Psoas muscle (tissue), 7 donors: ENCODE measurements at regions not wholly inside any gene's neighbourhood (a gene's known extent, or its start where the extent isn't known, plus 50 kb on each side); places are given as distances from the start of the nearest gene placed in this dataset.

Experiments
- ATAC-seq, 4 donors: fragments of 200-7000 bp; cut with Tn5 transposase; one replicate each; pipeline ENCODE4 v1.9.1; 2020; ENCODE audit warnings: moderate library complexity in 3 of 4, mild to moderate bottlenecking in 2 of 4
- DNase-seq, 2 donors: peaks; one replicate each; pipeline ENCODE4 v3.0.0-alpha.2; 2020
- H3K27ac ChIP-seq: fragments of 200-600 bp; one replicate; pipeline ENCODE4 v1.8.0; 2022
- H3K27me3 ChIP-seq, 3 donors: fragments of 200-600 bp in 1 of 3; one replicate each; pipeline versions ENCODE4 v1.6.1 to v1.8.0; 2013 to 2022; ENCODE audit warnings: low read length in 2 of 3, mild to moderate bottlenecking in 2 of 3, moderate library complexity in 1 of 3; ENCODE audit not compliant: insufficient read depth in 3 of 3
- H3K36me3 ChIP-seq, 2 donors: fragments of 200-600 bp in 1 of 2; one replicate each; pipeline versions ENCODE4 v1.6.1 to v1.8.0; 2013 to 2022; ENCODE audit warnings: low read depth in 1 of 2, mild to moderate bottlenecking in 1 of 2, moderate library complexity in 1 of 2; ENCODE audit not compliant: insufficient read depth in 1 of 2
- H3K4me1 ChIP-seq: fragments of 200-600 bp; one replicate; pipeline ENCODE4 v1.8.0; 2022
- H3K4me3 ChIP-seq: fragments of 200-600 bp; one replicate; pipeline ENCODE4 v1.8.0; 2022; ENCODE audit warnings: mild to moderate bottlenecking
- H3K9me3 ChIP-seq: fragments of 200-600 bp; one replicate; pipeline ENCODE4 v1.8.0; 2022
- CTCF ChIP-seq: fragments of 200-600 bp; IDR thresholded peaks from one replicate; pipeline ENCODE4 v1.8.0; 2022; ENCODE audit warnings: antibody characterized with exemption
- WGBS, 3 donors: extraction: QIAGEN DNeasy Blood & Tissue Kit; methylation state at CpG; one replicate each; pipeline versions ENCODE4 v1.1.6 to v1.1.7; 2013; 5-methylcytosine and 5-hydroxymethylcytosine counted together
- intact Hi-C, 2 donors: fragments of 100-400 bp; cut with DNase I; formaldehyde crosslinking; loops; one replicate each; pipeline versions ENCODE4 v1.11.0 to v1.14.2; 2022
- donor health status: healthy with polysubstance abuse.
- donor health status: DM: no; HTN: no; CAD: no; lungs with moderate emphysema.
- donor health status: Bipolar disorder and iron deficiency.
- donor health status: healthy.
- donor health status: DM: yes; HTN: yes; CAD: no.
- donor health status: DM: no; HTN: no; CAD: no.
- donor health status: DM: yes; HTN: yes; CAD: no.

GRCh38 chr10:3869036-3869435, 84.0 kb upstream of the KLF6 start:
- Histone ChIP-seq H3K36me3 (no peaks in the 10 kb centered on the region), H3K4me3 (no peak overlapping the region), H3K27me3 (no peaks in the 10 kb centered on the region), H3K27ac (no peak overlapping the region), H3K9me3 (no peaks in the 10 kb centered on the region), H3K4me1 (peaks cover 8% of the 10 kb centered on the region)
- peak; percentile 51 to 89 (median 87) for ATAC-seq
- no peak for TF ChIP-seq CTCF
- no peak for DNase-seq
- intact Hi-C loops: no loop called here

- 85 to 96% (median 92%) methylated on average over 6 of the region's 6 CpGs for WGBS, 3 donors
- TF ChIP-seq CTCF: no peak
- ATAC-seq: no peak
Measured at GRCh38 chr10:3868271-3868664, 83.3 kb upstream of the KLF6 start.

GRCh38 chr10:3867454-3868270, 82.7 kb upstream of the KLF6 start:
- 77 to 88% (median 80%) methylated on average over 3 of the region's 3 CpGs for WGBS, 3 donors
- Histone ChIP-seq H3K27ac (no peak overlapping the region), H3K36me3 (no peaks in the 10 kb centered on the region), H3K9me3 (no peaks in the 10 kb centered on the region), H3K4me1 (no peaks in the 10 kb centered on the region), H3K4me3 (no peak overlapping the region), H3K27me3 (no peaks in the 10 kb centered on the region)
- intact Hi-C loops: no loop called here
- TF ChIP-seq CTCF: no peak
- no peak for ATAC-seq
- no peak for DNase-seq

More at GRCh38 chr10:3868271-3868664, 83.3 kb upstream of the KLF6 start:
- Histone ChIP-seq H3K4me1 (no peaks in the 10 kb centered on the region), H3K27ac (no peak overlapping the region), H3K36me3 (no peaks in the 10 kb centered on the region), H3K4me3 (no peak overlapping the region), H3K27me3 (no peaks in the 10 kb centered on the region), H3K9me3 (no peaks in the 10 kb centered on the region)
- no peak for DNase-seq
- intact Hi-C loops: no loop called here

- H3K27ac ChIP-seq: no peak overlapping the region
- 56 to 66% (median 63%) methylated on average over 3 of the region's 3 CpGs for WGBS, 3 donors
- no peaks in the 10 kb centered on the region for H3K9me3 ChIP-seq
Measured at GRCh38 chr10:3866332-3866731, 81.3 kb upstream of the KLF6 start.

More at GRCh38 chr10:3866332-3866731, 81.3 kb upstream of the KLF6 start:
- no peaks in the 10 kb centered on the region for H3K36me3 ChIP-seq
- intact Hi-C loops: no loop called here
- H3K27me3 ChIP-seq: no peaks in the 10 kb centered on the region
- no peak for TF ChIP-seq CTCF
- no peak overlapping the region for H3K4me3 ChIP-seq
- H3K4me1 ChIP-seq: no peaks in the 10 kb centered on the region
- no peak for ATAC-seq
- no peak for DNase-seq
